SHP77 treated with DMSO at 0.1 percent for 48 hours (cell line): ENCODE measurements at regions not wholly inside any gene's neighbourhood (a gene's known extent, or its start where the extent isn't known, plus 50 kb on each side); places are given as distances from the start of the nearest gene placed in this dataset.

ENCODE experiments used
- DNase-seq: peaks from one replicate; lab custom pipeline; 2025; lab: John Stamatoyannopoulos, UW

GRCh38 chr13:50071379-50071778 is 56.1 kb downstream of the KCNRG start:
- no peak for DNase-seq

GRCh38 chr13:50072676-50073075 is 57.4 kb downstream of the KCNRG start:
- no peak for DNase-seq

- no peak for DNase-seq
Observed at GRCh38 chr13:50073340-50073739, 58.1 kb downstream of the KCNRG start.

- no peak for DNase-seq
Observed at GRCh38 chr13:50074843-50075242, 59.6 kb downstream of the KCNRG start.

GRCh38 chr13:50075619-50076097 is 60.4 kb downstream of the KCNRG start:
- DNase-seq, result no peak

GRCh38 chr13:50077431-50077830 is 62.2 kb downstream of the KCNRG start:
- no peak for DNase-seq

- DNase-seq, result no peak
Observed at GRCh38 chr13:50078231-50078894, 63.1 kb downstream of the KCNRG start.

- DNase-seq, result no peak
Observed at GRCh38 chr13:50078895-50079654, 63.8 kb downstream of the KCNRG start.

- no peak for DNase-seq
Observed at GRCh38 chr13:50079655-50080202, 64.5 kb downstream of the KCNRG start.

GRCh38 chr13:50080203-50080910 is 65.1 kb downstream of the KCNRG start:
- no peak for DNase-seq

GRCh38 chr13:50080911-50081678 is 65.9 kb downstream of the KCNRG start:
- DNase-seq, result no peak

GRCh38 chr13:50081679-50082425 is 66.6 kb downstream of the KCNRG start:
- peak; percentile 95 for DNase-seq

- peak; percentile 69 for DNase-seq
Observed at GRCh38 chr13:50082426-50083281, 67.4 kb downstream of the KCNRG start.

- DNase-seq, result peak; percentile 36
Observed at GRCh38 chr13:50085063-50085462, 69.8 kb downstream of the KCNRG start.

GRCh38 chr13:50089633-50090032 is 74.4 kb downstream of the KCNRG start:
- DNase-seq, result no peak

- no peak for DNase-seq
Observed at GRCh38 chr13:50090211-50090610, 75.0 kb downstream of the KCNRG start.

- no peak for DNase-seq
Observed at GRCh38 chr13:50094615-50095293, 79.5 kb downstream of the KCNRG start.

GRCh38 chr13:50098693-50099092 is 83.4 kb downstream of the KCNRG start:
- DNase-seq, result no peak

- DNase-seq, result no peak
Observed at GRCh38 chr13:50099473-50099872, 84.2 kb downstream of the KCNRG start.
